DMS53 treated with DMSO at 0.1 percent for 48 hours (cell line): ENCODE measurements at regions not wholly inside any gene's neighbourhood (a gene's known extent, or its start where the extent isn't known, plus 50 kb on each side); places are given as distances from the start of the nearest gene placed in this dataset.

ENCODE experiments used
- DNase-seq: peaks from one replicate; lab custom pipeline; 2025; ENCODE audit not compliant: unreplicated experiment; lab: John Stamatoyannopoulos, UW

GRCh38 chr1:233514946-233515391 is 98.9 kb upstream of the KCNK1 start:
- no peak for DNase-seq

DNA sequence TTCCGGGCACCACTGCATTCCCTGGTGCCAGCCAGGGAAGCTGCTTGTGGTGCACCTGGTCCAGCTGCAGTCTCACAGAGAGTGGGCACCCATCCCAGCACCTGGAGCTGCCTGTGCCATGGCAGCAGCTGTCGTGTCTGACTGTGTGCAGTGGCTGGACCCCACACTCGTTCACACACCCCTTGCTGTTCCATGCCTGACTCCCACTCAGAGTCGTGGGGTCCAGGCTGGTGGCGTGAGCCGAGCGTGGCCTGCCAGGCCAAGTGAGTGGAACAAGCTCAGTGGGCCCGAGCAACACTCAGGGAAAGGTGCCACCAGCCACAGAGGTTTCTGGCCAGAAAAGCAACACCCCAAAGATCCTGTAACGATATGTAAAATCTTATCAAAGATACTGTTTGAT is 97.2 kb upstream of the KCNK1 start:
- DNase-seq: no peak

GRCh38 chr1:233518344-233518743 is 95.6 kb upstream of the KCNK1 start:
- peak; percentile 24 for DNase-seq

DNA sequence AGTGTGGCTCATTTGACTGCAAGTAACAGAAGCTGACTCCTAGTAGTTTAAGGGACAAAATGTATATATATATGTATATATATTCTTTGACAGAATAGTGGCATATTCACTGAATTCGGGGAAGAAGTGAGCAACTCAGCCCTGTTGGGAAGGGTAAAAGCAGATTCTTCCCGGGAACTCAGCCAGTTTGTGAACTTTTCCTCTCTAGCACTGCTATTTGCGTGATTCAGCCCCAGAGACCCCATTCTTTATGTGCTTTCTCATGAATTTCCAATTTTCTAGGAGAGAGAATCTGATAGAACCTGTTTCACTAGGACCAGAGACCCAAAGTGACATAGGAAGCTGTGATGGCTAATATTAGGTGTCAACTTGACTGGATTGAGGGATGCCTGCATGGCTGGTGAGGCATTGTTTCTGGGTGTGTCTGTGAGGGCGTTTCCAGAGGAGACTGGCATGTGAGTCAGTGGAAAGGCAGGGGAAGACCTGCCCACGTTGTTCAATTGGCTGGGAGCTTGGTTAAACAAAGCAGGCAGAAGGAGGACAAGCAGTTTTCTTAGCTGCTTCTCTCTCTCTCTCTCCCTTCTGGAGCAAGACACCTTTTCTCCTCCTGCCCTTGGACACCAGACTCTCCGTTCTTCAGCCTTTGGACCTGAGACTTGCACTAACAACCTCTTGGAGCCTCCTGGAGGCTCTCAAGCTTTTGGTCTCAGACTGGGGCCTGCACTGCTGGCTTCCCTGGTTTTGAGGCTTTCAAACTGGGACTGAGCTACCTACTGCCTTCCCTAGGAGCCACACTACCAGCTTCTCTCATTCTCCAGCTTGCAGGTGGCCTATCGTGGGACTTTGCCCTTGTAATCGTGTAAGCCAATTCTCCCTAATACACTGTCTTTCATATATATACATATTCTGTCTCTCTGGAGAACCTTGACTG is 93.4 kb upstream of the KCNK1 start:
- DNase-seq: no peak

GRCh38 chr1:233523047-233523446 is 90.9 kb upstream of the KCNK1 start:
- no peak for DNase-seq

- DNase-seq: no peak
Observed at GRCh38 chr1:233527818-233528217, 86.1 kb upstream of the KCNK1 start.

GRCh38 chr1:233530665-233531386 is 83.1 kb upstream of the KCNK1 start:
- no peak for DNase-seq

GRCh38 chr1:233540816-233541215 is 73.1 kb upstream of the KCNK1 start:
- no peak for DNase-seq

GRCh38 chr1:233543338-233544255 is 70.3 kb upstream of the KCNK1 start:
- DNase-seq: peak; percentile 93

DNA sequence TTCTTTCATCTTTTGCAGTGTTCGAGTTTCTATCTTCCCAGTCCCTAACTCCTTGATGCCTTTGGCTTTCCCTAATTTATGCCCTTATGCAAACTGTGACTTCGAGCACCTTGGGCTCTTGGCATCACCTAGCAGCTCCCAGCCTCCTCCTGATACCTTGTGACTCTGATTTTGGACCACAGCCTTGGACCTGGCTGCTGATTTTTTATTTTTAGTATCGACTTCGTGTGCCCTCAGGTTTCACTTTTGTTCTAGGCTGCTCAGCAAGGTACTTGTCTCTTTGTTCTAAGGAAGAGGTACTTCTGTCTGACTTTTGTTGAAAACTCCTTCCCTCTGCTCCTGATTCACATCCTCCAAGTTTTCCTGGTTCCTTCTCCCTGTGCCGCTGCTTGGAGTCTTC is 69.6 kb upstream of the KCNK1 start:
- no peak for DNase-seq

DNA sequence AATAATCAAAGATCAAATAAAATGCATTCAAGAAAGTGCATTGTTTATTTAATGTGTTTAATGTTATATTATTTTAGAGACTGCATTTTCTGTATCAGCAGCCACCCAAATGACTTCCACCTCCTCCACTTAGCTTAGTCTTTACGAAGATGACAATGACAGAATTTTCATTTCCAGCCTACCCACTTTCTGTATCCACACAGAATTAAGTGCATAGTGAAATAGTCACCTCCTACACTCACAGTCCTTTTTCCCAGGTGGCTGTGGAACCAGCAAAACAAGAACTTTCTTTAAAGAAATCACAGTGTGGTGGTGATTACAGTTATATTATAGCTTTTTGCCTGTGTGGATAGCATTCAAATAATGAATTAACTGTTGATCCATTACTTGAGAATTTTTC is 66.2 kb upstream of the KCNK1 start:
- DNase-seq: no peak

DNA sequence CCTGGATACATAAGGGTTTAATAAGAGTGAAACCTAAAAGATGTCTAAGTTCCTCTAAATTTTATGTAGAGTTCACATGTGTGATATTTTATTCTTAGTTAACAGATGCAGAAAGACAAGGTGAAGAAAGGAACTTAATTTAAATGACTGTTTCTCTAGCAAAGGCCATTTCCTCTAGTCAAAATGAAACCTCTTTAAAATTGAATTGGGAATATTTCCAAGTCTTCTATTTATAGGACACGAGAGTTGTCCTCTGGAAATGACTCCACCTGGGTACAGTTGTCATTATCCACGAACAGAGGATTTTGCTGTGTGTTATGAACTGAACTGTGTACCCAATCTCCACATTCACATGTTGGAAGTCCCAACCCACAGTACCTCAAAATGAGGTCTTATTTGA is 64.5 kb upstream of the KCNK1 start:
- DNase-seq: no peak

- no peak for DNase-seq
Observed at GRCh38 chr1:233549917-233550316, 64.0 kb upstream of the KCNK1 start.

DNA sequence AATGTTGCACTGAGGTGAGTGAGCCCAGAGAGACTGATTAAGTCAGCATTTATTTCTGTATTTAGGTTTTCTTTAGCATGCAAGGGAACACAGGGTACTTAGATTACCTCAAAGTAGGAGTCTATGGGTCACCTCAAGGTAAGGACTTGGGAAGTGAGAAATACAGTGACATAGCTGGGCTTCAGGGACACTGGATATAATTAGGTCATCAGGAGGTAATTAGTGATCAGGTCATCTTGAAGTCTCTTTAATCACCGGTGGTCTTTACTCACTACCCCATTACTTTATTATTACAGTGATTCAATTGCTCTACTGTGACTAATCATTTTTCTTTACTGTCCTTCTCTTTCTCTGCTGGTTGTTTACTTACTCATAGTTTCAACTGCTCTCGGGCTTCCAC is 59.9 kb upstream of the KCNK1 start:
- no peak for DNase-seq

DNA sequence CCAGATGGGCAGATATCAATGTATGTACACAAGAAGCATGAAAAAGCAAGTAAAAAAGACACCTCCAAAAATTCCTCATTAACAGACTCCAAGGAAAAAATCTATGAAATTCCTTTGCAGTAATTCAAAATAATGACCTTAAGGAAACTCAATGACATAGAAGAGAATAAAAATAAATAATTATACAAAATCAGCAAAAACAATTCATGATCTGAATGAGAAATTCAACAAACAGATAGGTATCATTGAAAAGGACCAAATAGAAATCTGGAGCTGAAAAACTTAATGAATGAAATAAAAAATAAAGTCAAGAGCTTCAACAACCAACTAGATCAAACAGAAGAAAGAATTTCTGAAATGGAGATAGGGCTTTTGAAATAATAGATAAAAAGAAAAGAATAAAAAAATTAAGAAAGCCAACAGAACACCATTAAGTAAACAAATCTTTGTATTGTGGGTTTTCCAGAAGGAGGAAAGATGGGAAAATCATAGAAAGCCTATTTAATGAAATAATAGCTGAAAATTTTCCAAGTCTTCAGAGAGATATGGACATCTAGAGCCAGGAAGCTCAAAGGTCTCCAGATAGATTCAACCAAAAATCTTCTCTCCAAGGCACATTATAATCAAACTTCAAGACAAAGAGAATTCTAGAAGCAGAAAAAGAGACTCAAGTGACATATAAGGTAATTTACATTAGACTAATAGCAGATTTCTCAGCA is 52.0 kb upstream of the KCNK1 start:
- no peak for DNase-seq
